ENCODE measurements at regions not wholly inside any gene's neighbourhood (a gene's known extent, or its start where the extent isn't known, plus 50 kb on each side); places are given as distances from the start of the nearest gene placed in this dataset.

DNA sequence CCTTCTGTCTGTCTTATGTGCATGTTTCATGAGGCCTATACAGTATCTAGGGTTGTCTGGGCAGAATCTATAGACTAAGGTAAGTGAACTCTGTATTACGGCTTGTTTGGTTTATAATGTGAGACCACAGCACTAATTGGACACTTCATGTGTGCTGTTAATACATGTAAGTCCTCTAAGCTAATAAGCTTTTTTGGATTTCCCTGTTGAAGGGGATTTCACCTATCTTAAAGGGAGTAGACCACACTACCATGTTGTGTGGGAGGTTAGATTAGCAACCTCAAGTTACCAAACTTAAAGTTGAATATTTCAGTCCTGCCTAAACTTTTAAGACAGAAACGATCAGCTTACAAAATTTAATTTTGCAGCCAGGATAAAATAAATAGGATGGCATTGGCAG is 189.8 kb upstream of the GOLIM4 start:
- Histone ChIP-seq H3K4me3 (no peak overlapping the region), H3K36me3 (no peaks in the 10 kb centered on the region), H3K9me3 (no peaks in the 10 kb centered on the region), H3K27ac (no peak overlapping the region), H3K27me3 (no peaks in the 10 kb centered on the region), H3K4me1 (no peaks in the 10 kb centered on the region)
- intact Hi-C loops (cut with DNase I): no loop called here
- no peak for TF ChIP-seq POLR2A (IDR thresholded peaks at IDR 0.05)
- no peak for TF ChIP-seq CTCF (IDR thresholded peaks at IDR 0.05)
- DNase-seq (no peak), ATAC-seq (no peak)
- 86% methylated on average over 2 of the region's 2 CpGs for WGBS (ENCODE audit: insufficient coverage, low coverage, low lambda C conversion rate, missing lambda C conversion rate)

- intact Hi-C loops (cut with DNase I): no loop called here
- Histone ChIP-seq H3K27ac (no peak overlapping the region), H3K9me3 (no peaks in the 10 kb centered on the region), H3K36me3 (no peaks in the 10 kb centered on the region), H3K27me3 (no peaks in the 10 kb centered on the region), H3K4me1 (no peaks in the 10 kb centered on the region), H3K4me3 (no peak overlapping the region)
- no peak for ATAC-seq
- TF ChIP-seq CTCF (IDR thresholded peaks at IDR 0.05) (no peak), POLR2A (IDR thresholded peaks at IDR 0.05) (no peak)
- no peak for DNase-seq
- WGBS (ENCODE audit: insufficient coverage, low coverage, low lambda C conversion rate, missing lambda C conversion rate): 74% methylated on average over 5 of the region's 5 CpGs
Measured at GRCh38 chr3:168284728-168285127, 189.0 kb upstream of the GOLIM4 start.

- TF ChIP-seq POLR2A (IDR thresholded peaks at IDR 0.05) (no peak), CTCF (IDR thresholded peaks at IDR 0.05) (no peak)
- no peaks in the 10 kb centered on the region for H3K36me3 ChIP-seq
- no peak for DNase-seq
- H3K4me3 ChIP-seq: no peak overlapping the region
- WGBS (ENCODE audit: insufficient coverage, low coverage, low lambda C conversion rate, missing lambda C conversion rate): 33% methylated on average over 1 of the region's 3 CpGs
- H3K9me3 ChIP-seq: no peaks in the 10 kb centered on the region
- no peaks in the 10 kb centered on the region for H3K27me3 ChIP-seq
- no peaks in the 10 kb centered on the region for H3K4me1 ChIP-seq
- ATAC-seq: no peak
- no peak overlapping the region for H3K27ac ChIP-seq
- intact Hi-C loops (cut with DNase I): no loop called here
Measured at GRCh38 chr3:168275662-168276061, 179.9 kb upstream of the GOLIM4 start.

- Histone ChIP-seq H3K36me3 (no peaks in the 10 kb centered on the region), H3K9me3 (no peaks in the 10 kb centered on the region), H3K27me3 (no peaks in the 10 kb centered on the region), H3K4me3 (no peak overlapping the region), H3K4me1 (no peaks in the 10 kb centered on the region), H3K27ac (no peak overlapping the region)
- ATAC-seq (no peak), DNase-seq (no peak)
- intact Hi-C loops (cut with DNase I): no loop called here
- WGBS (ENCODE audit: insufficient coverage, low coverage, low lambda C conversion rate, missing lambda C conversion rate): 44% methylated on average over 2 of the region's 2 CpGs
- TF ChIP-seq POLR2A (IDR thresholded peaks at IDR 0.05): no peak
- TF ChIP-seq CTCF (IDR thresholded peaks at IDR 0.05): no peak
Measured at GRCh38 chr3:168273917-168274316, 178.2 kb upstream of the GOLIM4 start.

DNA sequence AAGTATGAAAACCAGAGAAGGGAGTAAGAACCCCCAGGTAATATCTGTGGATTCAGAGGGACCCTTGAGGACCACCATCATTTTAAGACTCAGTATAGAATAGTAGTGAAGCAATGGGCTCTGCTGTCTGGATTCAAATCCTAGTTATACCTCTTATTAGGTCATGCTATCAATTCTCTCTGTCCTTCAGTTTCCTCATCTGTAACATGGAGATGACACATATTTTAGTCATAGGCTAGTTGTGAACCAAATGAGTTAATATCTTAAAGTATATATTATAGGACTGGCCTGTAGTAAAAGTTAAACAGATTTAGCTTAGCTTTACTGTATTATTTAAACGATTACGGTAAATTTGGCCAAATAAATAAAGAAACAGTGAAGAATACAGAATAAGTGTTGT is 177.3 kb upstream of the GOLIM4 start:
- Histone ChIP-seq H3K4me1 (no peaks in the 10 kb centered on the region), H3K36me3 (no peaks in the 10 kb centered on the region), H3K27ac (no peak overlapping the region), H3K27me3 (no peaks in the 10 kb centered on the region), H3K4me3 (no peak overlapping the region), H3K9me3 (no peaks in the 10 kb centered on the region)
- ATAC-seq (no peak), DNase-seq (no peak)
- TF ChIP-seq POLR2A (IDR thresholded peaks at IDR 0.05) (no peak), CTCF (IDR thresholded peaks at IDR 0.05) (no peak)
- 80% methylated on average over 2 of the region's 2 CpGs for WGBS (ENCODE audit: insufficient coverage, low coverage, low lambda C conversion rate, missing lambda C conversion rate)
- intact Hi-C loops (cut with DNase I): no loop called here

Data from right lobe of liver (tissue), 6 donors.